Activated T-cell treated with anti-CD3 and anti-CD28 coated beads, Interleukin-2, amount 50 U/mL, for 4 hours (primary cell): ENCODE measurements at regions not wholly inside any gene's neighbourhood (a gene's known extent, or its start where the extent isn't known, plus 50 kb on each side); places are given as distances from the start of the nearest gene placed in this dataset.

Source experiments
- ATAC-seq, 2 donors: fragments of 200-7000 bp; cut with Tn5 transposase; one replicate each; pipeline ENCODE4 v1.10.0; 2021
- DNase-seq: peaks from one replicate; pipeline ENCODE4 v3.0.0-alpha.2; 2020
- H3K27me3 Mint-ChIP-seq: one replicate; pipeline ENCODE4 v1.8.0; 2021; ENCODE audit warnings: low read depth, mixed read lengths
- H3K36me3 Mint-ChIP-seq: one replicate; pipeline ENCODE4 v1.8.0; 2022; ENCODE audit warnings: mixed read lengths; ENCODE audit not compliant: insufficient read depth
- H3K4me1 Mint-ChIP-seq: one replicate; pipeline ENCODE4 v1.8.0; 2021; ENCODE audit warnings: low read depth, mixed read lengths
- H3K4me3 Mint-ChIP-seq: one replicate; pipeline ENCODE4 v1.8.0; 2021; ENCODE audit warnings: mild to moderate bottlenecking, moderate library complexity, mixed read lengths
- H3K9me3 Mint-ChIP-seq: one replicate; pipeline ENCODE4 v1.8.0; 2021; ENCODE audit warnings: mixed read lengths

- no peaks in the 10 kb centered on the region for H3K4me1 Mint-ChIP-seq
- no peaks in the 10 kb centered on the region for H3K9me3 Mint-ChIP-seq
- H3K4me3 Mint-ChIP-seq: no peak overlapping the region
- H3K27me3 Mint-ChIP-seq: peaks cover 4% of the 10 kb centered on the region
- no peaks in the 10 kb centered on the region for H3K36me3 Mint-ChIP-seq
- ATAC-seq (no peak), DNase-seq (no peak)
These were observed 146.8 kb upstream of the MAGI3 start for GRCh38 chr1:113243529-113243928.

GRCh38 chr1:113244112-113244820 is 146.0 kb upstream of the MAGI3 start:
- no peaks in the 10 kb centered on the region for H3K9me3 Mint-ChIP-seq
- H3K27me3 Mint-ChIP-seq: peaks cover 4% of the 10 kb centered on the region

GRCh38 chr1:113245252-113245651 is 145.1 kb upstream of the MAGI3 start:
- no peak for ATAC-seq
- no peaks in the 10 kb centered on the region for H3K27me3 Mint-ChIP-seq
- no peaks in the 10 kb centered on the region for H3K36me3 Mint-ChIP-seq
- no peak for DNase-seq
- no peak overlapping the region for H3K4me3 Mint-ChIP-seq
- H3K4me1 Mint-ChIP-seq: no peaks in the 10 kb centered on the region
- no peaks in the 10 kb centered on the region for H3K9me3 Mint-ChIP-seq

More at GRCh38 chr1:113244112-113244820, 146.0 kb upstream of the MAGI3 start:
- DNase-seq: no peak
- Mint-ChIP-seq H3K4me1 (no peaks in the 10 kb centered on the region), H3K36me3 (no peaks in the 10 kb centered on the region), H3K4me3 (no peak overlapping the region)
- ATAC-seq: no peak

- H3K4me1 Mint-ChIP-seq: no peaks in the 10 kb centered on the region
- DNase-seq: no peak
- H3K36me3 Mint-ChIP-seq: no peaks in the 10 kb centered on the region
These were observed 143.4 kb upstream of the MAGI3 start for GRCh38 chr1:113246929-113247328.

GRCh38 chr1:113247355-113247754 is 143.0 kb upstream of the MAGI3 start:
- DNase-seq (no peak), ATAC-seq (no peak)
- H3K9me3 Mint-ChIP-seq: no peaks in the 10 kb centered on the region
- H3K4me3 Mint-ChIP-seq: no peak overlapping the region
- H3K27me3 Mint-ChIP-seq: peaks cover 4% of the 10 kb centered on the region
- H3K4me1 Mint-ChIP-seq: no peaks in the 10 kb centered on the region
- H3K36me3 Mint-ChIP-seq: no peaks in the 10 kb centered on the region

More at GRCh38 chr1:113246929-113247328, 143.4 kb upstream of the MAGI3 start:
- Mint-ChIP-seq H3K27me3 (no peaks in the 10 kb centered on the region), H3K9me3 (no peaks in the 10 kb centered on the region), H3K4me3 (no peak overlapping the region)
- no peak for ATAC-seq

- Mint-ChIP-seq H3K9me3 (no peaks in the 10 kb centered on the region), H3K4me3 (no peak overlapping the region), H3K36me3 (no peaks in the 10 kb centered on the region), H3K4me1 (no peaks in the 10 kb centered on the region), H3K27me3 (peaks cover 7% of the 10 kb centered on the region)
- ATAC-seq (no peak), DNase-seq (no peak)
These were observed 142.5 kb upstream of the MAGI3 start for GRCh38 chr1:113247782-113248181.

GRCh38 chr1:113248494-113248893 is 141.8 kb upstream of the MAGI3 start:
- Mint-ChIP-seq H3K4me1 (no peaks in the 10 kb centered on the region), H3K4me3 (no peak overlapping the region), H3K27me3 (peaks cover 7% of the 10 kb centered on the region), H3K9me3 (no peaks in the 10 kb centered on the region), H3K36me3 (no peaks in the 10 kb centered on the region)
- DNase-seq: no peak
- ATAC-seq: no peak

- Mint-ChIP-seq H3K4me3 (no peak overlapping the region), H3K36me3 (no peaks in the 10 kb centered on the region), H3K4me1 (no peaks in the 10 kb centered on the region), H3K9me3 (no peaks in the 10 kb centered on the region), H3K27me3 (peaks cover 7% of the 10 kb centered on the region)
- ATAC-seq (no peak), DNase-seq (no peak)
These were observed 140.2 kb upstream of the MAGI3 start for GRCh38 chr1:113250161-113250560.

- H3K9me3 Mint-ChIP-seq: no peaks in the 10 kb centered on the region
- no peak overlapping the region for H3K4me3 Mint-ChIP-seq
- H3K36me3 Mint-ChIP-seq: no peaks in the 10 kb centered on the region
- H3K4me1 Mint-ChIP-seq: no peaks in the 10 kb centered on the region
- peaks cover 8% of the 10 kb centered on the region for H3K27me3 Mint-ChIP-seq
- no peak for DNase-seq
- ATAC-seq: no peak
These were observed 138.1 kb upstream of the MAGI3 start for GRCh38 chr1:113252166-113252565.

- ATAC-seq (no peak), DNase-seq (no peak)
- Mint-ChIP-seq H3K9me3 (no peaks in the 10 kb centered on the region), H3K36me3 (no peaks in the 10 kb centered on the region), H3K27me3 (peaks cover 8% of the 10 kb centered on the region), H3K4me3 (no peak overlapping the region), H3K4me1 (no peaks in the 10 kb centered on the region)
These were observed 137.1 kb upstream of the MAGI3 start for GRCh38 chr1:113253187-113253586.

- no peak for ATAC-seq
- H3K27me3 Mint-ChIP-seq: peaks cover 8% of the 10 kb centered on the region
- no peaks in the 10 kb centered on the region for H3K9me3 Mint-ChIP-seq
- H3K4me1 Mint-ChIP-seq: no peaks in the 10 kb centered on the region
- no peak overlapping the region for H3K4me3 Mint-ChIP-seq
- DNase-seq: no peak
- no peaks in the 10 kb centered on the region for H3K36me3 Mint-ChIP-seq
These were observed 136.7 kb upstream of the MAGI3 start for GRCh38 chr1:113253590-113253989.

- Mint-ChIP-seq H3K9me3 (no peaks in the 10 kb centered on the region), H3K36me3 (no peaks in the 10 kb centered on the region), H3K4me3 (no peak overlapping the region), H3K27me3 (peaks cover 15% of the 10 kb centered on the region), H3K4me1 (no peaks in the 10 kb centered on the region)
- DNase-seq (no peak), ATAC-seq (no peak)
These were observed 135.1 kb upstream of the MAGI3 start for GRCh38 chr1:113255038-113255719.

- no peaks in the 10 kb centered on the region for H3K9me3 Mint-ChIP-seq
These were observed 134.5 kb upstream of the MAGI3 start for GRCh38 chr1:113255720-113256347.

GRCh38 chr1:113256348-113256729 is 134.0 kb upstream of the MAGI3 start:
- Mint-ChIP-seq H3K4me3 (no peak overlapping the region), H3K27me3 (peaks cover 24% of the 10 kb centered on the region), H3K36me3 (no peaks in the 10 kb centered on the region), H3K9me3 (no peaks in the 10 kb centered on the region), H3K4me1 (no peaks in the 10 kb centered on the region)
- ATAC-seq: no peak
- DNase-seq: no peak

More at GRCh38 chr1:113255720-113256347, 134.5 kb upstream of the MAGI3 start:
- no peak overlapping the region for H3K4me3 Mint-ChIP-seq
- H3K27me3 Mint-ChIP-seq: peaks cover 19% of the 10 kb centered on the region
- ATAC-seq (no peak), DNase-seq (no peak)
- no peaks in the 10 kb centered on the region for H3K36me3 Mint-ChIP-seq
- H3K4me1 Mint-ChIP-seq: no peaks in the 10 kb centered on the region

- H3K9me3 Mint-ChIP-seq: no peaks in the 10 kb centered on the region
- ATAC-seq (no peak), DNase-seq (no peak)
- no peaks in the 10 kb centered on the region for H3K4me1 Mint-ChIP-seq
- no peak overlapping the region for H3K4me3 Mint-ChIP-seq
- no peaks in the 10 kb centered on the region for H3K36me3 Mint-ChIP-seq
- H3K27me3 Mint-ChIP-seq: peaks cover 26% of the 10 kb centered on the region
These were observed 130.3 kb upstream of the MAGI3 start for GRCh38 chr1:113259988-113260387.
